T-cell (primary cell): ENCODE measurements at regions not wholly inside any gene's neighbourhood (a gene's known extent, or its start where the extent isn't known, plus 50 kb on each side); places are given as distances from the start of the nearest gene placed in this dataset.
"Not testable (repeated sequence)": the region's sequence is repeated elsewhere in the genome, so short reads cannot be mapped to it uniquely, and the experiment has no call there.

Source experiments
- ATAC-seq, 4 experiments: fragments of 200-7000 bp in 3 of 4; fragments of 150-1000 bp in 1 of 4; cut with Tn5 transposase; replicated peaks in 1 of 4; 1 replicate in 3 of 4; 2 replicates in 1 of 4; pipeline ENCODE4 v1.10.0; 2021; ENCODE audit warnings: moderate library complexity in 3 of 4, mild to moderate bottlenecking in 2 of 4, moderate number of reproducible peaks in 1 of 4
- CTCF ChIA-PET, 2 donors: fragments of 300-600 bp; sonication (Branson Sonifier 250); formaldehyde crosslinking; loops; one replicate each; lab custom pipeline; 2022; ENCODE audit warnings: antibody characterized with exemption in 2 of 2; lab: Charles Lee
- POLR2A ChIA-PET, 2 donors: fragments of 300-600 bp; sonication (Branson Sonifier 250); formaldehyde crosslinking; loops; one replicate each; lab custom pipeline; 2022; ENCODE audit warnings: antibody characterized with exemption in 2 of 2; lab: Charles Lee
- DNase-seq, 35 experiments: peaks; one replicate each; pipeline versions ENCODE4 v3.0.0 to v3.0.0-alpha.2; 2013 to 2023
- H3K27ac ChIP-seq: one replicate; pipeline ENCODE4 v1.5.1; 2013; ENCODE audit warnings: low read length
- H3K27me3 ChIP-seq, 2 experiments: replicated peaks in 1 of 2; 1 replicate in 1 of 2; 2 replicates in 1 of 2; pipeline versions ENCODE4 v1.6.1 to v1.7.0; 2013; ENCODE audit warnings: low read length in 1 of 2, mixed read lengths in 1 of 2; ENCODE audit not compliant: control insufficient read depth in 2 of 2, insufficient read depth in 2 of 2; ENCODE audit errors: extremely low read depth in 1 of 2
- H3K36me3 ChIP-seq, 2 donors: 1 replicate in 1 of 2; 2 replicates in 1 of 2; pipeline versions ENCODE4 v1.6.1 to v1.7.0; 2013; ENCODE audit warnings: low read length in 1 of 2; ENCODE audit not compliant: control insufficient read depth in 2 of 2, insufficient read depth in 1 of 2; ENCODE audit errors: extremely low read depth in 1 of 2
- H3K4me1 ChIP-seq, 2 experiments: 1 replicate in 1 of 2; 2 replicates in 1 of 2; pipeline versions ENCODE4 v1.6.1 to v1.7.0; 2013; ENCODE audit warnings: low read length in 2 of 2, mixed read lengths in 1 of 2; ENCODE audit not compliant: insufficient read depth in 2 of 2, control insufficient read depth in 1 of 2; ENCODE audit errors: extremely low read depth in 1 of 2
- H3K4me3 ChIP-seq, 2 donors: 1 replicate in 1 of 2; 2 replicates in 1 of 2; pipeline versions ENCODE4 v1.5.1 to v1.7.0; 2013; ENCODE audit warnings: mild to moderate bottlenecking in 2 of 2, low read length in 1 of 2, moderate library complexity in 1 of 2; ENCODE audit not compliant: control insufficient read depth in 1 of 2; ENCODE audit errors: extremely low read depth in 1 of 2
- H3K9me3 ChIP-seq: 2 replicates; pipeline ENCODE4 v1.7.0; 2013
- H3K27ac Mint-ChIP-seq, 2 donors: one replicate each; pipeline ENCODE4 v1.8.0; 2020 to 2021; ENCODE audit warnings: mild to moderate bottlenecking in 2 of 2, mixed read lengths in 2 of 2
- H3K27me3 Mint-ChIP-seq, 2 donors: one replicate each; pipeline ENCODE4 v1.8.0; 2021 to 2022; ENCODE audit warnings: mixed read lengths in 2 of 2
- H3K36me3 Mint-ChIP-seq: one replicate; pipeline ENCODE4 v1.8.0; 2021; ENCODE audit warnings: mixed read lengths
- H3K4me1 Mint-ChIP-seq, 3 donors: one replicate each; pipeline ENCODE4 v1.8.0; 2020 to 2022; ENCODE audit warnings: mixed read lengths in 3 of 3, mild to moderate bottlenecking in 1 of 3
- H3K4me3 Mint-ChIP-seq, 3 donors: one replicate each; pipeline ENCODE4 v1.8.0; 2020 to 2022; ENCODE audit warnings: mild to moderate bottlenecking in 3 of 3, mixed read lengths in 3 of 3, moderate library complexity in 3 of 3
- H3K9me3 Mint-ChIP-seq, 3 donors: one replicate each; pipeline ENCODE4 v1.8.0; 2020 to 2022; ENCODE audit warnings: mixed read lengths in 3 of 3
- WGBS: methylation state at CpG from one replicate; pipeline ENCODE4 v1.1.5; 2013; ENCODE audit warnings: missing lambda C conversion rate; ENCODE audit not compliant: insufficient coverage; 5-methylcytosine and 5-hydroxymethylcytosine counted together

GRCh38 chr5:54393007-54393406 lies 62.5 kb upstream of the HSPB3 start:
- DNase-seq, H3K27ac ChIP-seq, H3K27me3 Mint-ChIP-seq, H3K9me3 ChIP-seq, H3K4me1 Mint-ChIP-seq, H3K4me3 ChIP-seq, H3K4me3 Mint-ChIP-seq, H3K27me3 ChIP-seq, H3K36me3 Mint-ChIP-seq, H3K9me3 Mint-ChIP-seq, H3K4me1 ChIP-seq, H3K27ac Mint-ChIP-seq, CTCF ChIA-PET, POLR2A ChIA-PET, ATAC-seq, H3K36me3 ChIP-seq: not testable (repeated sequence)
- no CpG with 5 or more reads among the region's 1 CpG for WGBS

DNA sequence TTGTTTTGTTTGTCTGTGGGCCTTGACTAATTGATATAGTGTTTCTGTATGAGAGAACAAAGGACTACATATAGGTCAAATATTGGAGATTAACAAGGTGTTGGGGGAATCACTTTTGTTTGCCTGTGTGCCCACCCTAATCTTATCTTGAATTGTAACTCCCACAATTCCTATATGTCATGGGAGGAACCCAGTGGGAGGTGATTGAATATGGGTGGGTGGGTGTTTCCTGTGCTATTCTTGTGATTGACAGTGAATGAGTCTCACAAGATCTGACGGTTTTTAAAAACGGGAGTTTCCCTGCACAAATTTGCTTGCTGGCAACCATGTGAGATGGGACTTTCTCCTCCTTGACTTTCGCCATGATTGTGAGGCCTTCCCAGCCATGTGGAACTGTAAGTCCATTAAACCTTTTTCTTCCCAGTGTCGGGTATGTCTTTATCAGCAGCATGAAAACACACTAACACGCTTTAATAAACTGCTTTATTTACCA lies 64.9 kb upstream of the HSPB3 start:
- DNase-seq: no peak
- WGBS: 64% methylated on average over 4 of the region's 5 CpGs
- ChIA-PET CTCF (no interaction called here), POLR2A (interaction anchor here in 1 of 2 donors (0.5 kb wide), 1 partner anchor 1491 kb away, joined by 5 read pairs; no protein-coding TSS in a partner anchor)
- no peaks in the 10 kb centered on the region for H3K27me3 ChIP-seq
- H3K4me3 ChIP-seq: no peak overlapping the region
- H3K4me1 ChIP-seq: no peaks in the 10 kb centered on the region
- no peaks in the 10 kb centered on the region for H3K36me3 ChIP-seq
- H3K9me3 Mint-ChIP-seq: peaks cover 0 to 5% (median 0%) of the 10 kb centered on the region in 3 donors
- no peak overlapping the region for H3K27ac ChIP-seq
- H3K4me3 Mint-ChIP-seq: no peak overlapping the region
- H3K4me1 Mint-ChIP-seq: no peaks in the 10 kb centered on the region
- ATAC-seq: no peak
- H3K27me3 Mint-ChIP-seq: no peaks in the 10 kb centered on the region
- no peaks in the 10 kb centered on the region for H3K9me3 ChIP-seq
- no peak overlapping the region for H3K27ac Mint-ChIP-seq
- H3K36me3 Mint-ChIP-seq: no peaks in the 10 kb centered on the region

GRCh38 chr5:54390015-54390414 lies 65.5 kb upstream of the HSPB3 start:
- no peak overlapping the region for H3K27ac ChIP-seq
- H3K4me3 Mint-ChIP-seq: no peak overlapping the region
- peaks cover 0 to 5% (median 0%) of the 10 kb centered on the region in 3 donors for H3K9me3 Mint-ChIP-seq
- DNase-seq: no peak
- no peak for ATAC-seq
- ChIA-PET CTCF (no interaction called here), POLR2A (interaction anchor here in 1 of 2 donors (0.5 kb wide), 1 partner anchor 1491 kb away, joined by 5 read pairs; no protein-coding TSS in a partner anchor)
- H3K4me3 ChIP-seq: no peak overlapping the region
- no peaks in the 10 kb centered on the region for H3K27me3 Mint-ChIP-seq
- no peaks in the 10 kb centered on the region for H3K4me1 ChIP-seq
- H3K27ac Mint-ChIP-seq: no peak overlapping the region
- H3K9me3 ChIP-seq: no peaks in the 10 kb centered on the region
- H3K36me3 Mint-ChIP-seq: no peaks in the 10 kb centered on the region
- H3K36me3 ChIP-seq: no peaks in the 10 kb centered on the region
- no peaks in the 10 kb centered on the region for H3K4me1 Mint-ChIP-seq
- no peaks in the 10 kb centered on the region for H3K27me3 ChIP-seq

DNA sequence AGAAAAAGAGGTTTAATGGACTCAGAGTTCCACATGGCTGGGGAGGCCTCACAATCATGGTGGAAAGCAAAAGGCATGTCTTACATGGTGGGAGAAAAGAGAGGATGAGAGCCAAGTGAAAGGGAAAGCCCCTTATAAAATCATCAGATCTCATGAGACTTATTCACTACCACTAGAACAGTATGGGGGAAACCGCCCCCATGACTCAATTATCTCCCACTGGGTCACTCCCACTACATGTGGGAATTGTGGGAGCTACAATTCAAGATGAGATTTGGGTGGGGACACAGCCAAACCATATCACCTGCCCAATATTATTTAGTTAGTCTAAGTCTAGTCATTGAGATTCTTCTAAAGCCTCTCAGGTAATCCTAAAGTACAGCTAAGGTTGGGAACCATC lies 66.1 kb upstream of the HSPB3 start:
- H3K27me3 ChIP-seq, H3K36me3 Mint-ChIP-seq, H3K27me3 Mint-ChIP-seq, H3K4me3 ChIP-seq, CTCF ChIA-PET, H3K9me3 ChIP-seq, H3K27ac Mint-ChIP-seq, H3K4me3 Mint-ChIP-seq, POLR2A ChIA-PET, H3K4me1 Mint-ChIP-seq, H3K4me1 ChIP-seq, DNase-seq, H3K9me3 Mint-ChIP-seq, H3K27ac ChIP-seq, ATAC-seq, H3K36me3 ChIP-seq: not testable (repeated sequence)
- no CpG with 5 or more reads among the region's 1 CpG for WGBS

GRCh38 chr5:54388811-54389210 lies 66.7 kb upstream of the HSPB3 start:
- DNase-seq (no peak), ATAC-seq (no peak)
- Mint-ChIP-seq H3K4me3 (no peak overlapping the region), H3K4me1 (no peaks in the 10 kb centered on the region), H3K27me3 (no peaks in the 10 kb centered on the region), H3K27ac (no peak overlapping the region), H3K36me3 (no peaks in the 10 kb centered on the region), H3K9me3 (peaks cover 0 to 3% (median 0%) of the 10 kb centered on the region in 3 donors)
- ChIA-PET CTCF (no interaction called here), POLR2A (no interaction called here)
- H3K36me3 ChIP-seq: no peaks in the 10 kb centered on the region
- H3K4me3 ChIP-seq: no peak overlapping the region
- H3K4me1 ChIP-seq: no peaks in the 10 kb centered on the region
- no peaks in the 10 kb centered on the region for H3K27me3 ChIP-seq
- H3K9me3 ChIP-seq: no peaks in the 10 kb centered on the region
- no CpG with 5 or more reads among the region's 1 CpG for WGBS
- no peak overlapping the region for H3K27ac ChIP-seq

- no peak for ATAC-seq
- Mint-ChIP-seq H3K4me1 (no peaks in the 10 kb centered on the region), H3K4me3 (no peak overlapping the region), H3K36me3 (no peaks in the 10 kb centered on the region), H3K27me3 (no peaks in the 10 kb centered on the region), H3K27ac (no peak overlapping the region), H3K9me3 (no peaks in the 10 kb centered on the region)
- no peak for DNase-seq
- 60% methylated on average over 1 of the region's 5 CpGs for WGBS
- Histone ChIP-seq H3K9me3 (no peaks in the 10 kb centered on the region), H3K4me3 (no peak overlapping the region), H3K36me3 (no peaks in the 10 kb centered on the region), H3K4me1 (no peaks in the 10 kb centered on the region), H3K27me3 (no peaks in the 10 kb centered on the region), H3K27ac (no peak overlapping the region)
- CTCF ChIA-PET: no interaction called here
- POLR2A ChIA-PET: no interaction called here
These were observed 67.1 kb upstream of the HSPB3 start for GRCh38 chr5:54388409-54388808.

DNA sequence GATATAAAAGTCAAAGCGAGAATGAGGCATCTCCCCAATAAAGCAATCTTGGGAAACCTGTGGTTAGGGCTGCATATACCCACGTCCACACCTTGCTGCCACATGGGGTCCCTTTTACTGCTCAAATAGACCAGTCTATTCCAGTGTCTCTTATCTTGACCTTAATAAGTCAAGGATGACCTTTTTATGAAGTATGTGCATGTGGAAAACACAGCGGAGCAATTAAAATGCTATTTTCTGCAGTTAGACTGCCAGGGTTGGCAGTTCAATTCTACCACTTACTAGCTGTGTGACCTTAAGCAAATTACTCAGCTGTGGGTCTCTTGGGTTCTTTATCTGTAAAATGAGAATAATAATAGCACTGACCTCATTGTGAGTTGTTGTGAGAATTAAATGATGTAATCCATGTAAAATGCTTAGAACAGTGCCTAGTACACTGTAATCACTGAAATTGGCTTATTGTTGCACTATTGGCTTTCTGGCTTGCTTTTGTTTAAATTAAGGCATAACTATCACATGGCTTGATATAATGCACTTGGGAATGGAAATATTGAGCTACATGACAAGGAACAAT lies 67.8 kb upstream of the HSPB3 start:
- Histone ChIP-seq H3K4me1 (no peaks in the 10 kb centered on the region), H3K27ac (no peak overlapping the region), H3K4me3 (no peak overlapping the region), H3K9me3 (no peaks in the 10 kb centered on the region), H3K36me3 (no peaks in the 10 kb centered on the region), H3K27me3 (no peaks in the 10 kb centered on the region)
- WGBS: 100% methylated on average over 1 of the region's 3 CpGs
- CTCF ChIA-PET: no interaction called here
- Mint-ChIP-seq H3K27ac (no peak overlapping the region), H3K4me3 (no peak overlapping the region), H3K36me3 (no peaks in the 10 kb centered on the region), H3K4me1 (no peaks in the 10 kb centered on the region), H3K27me3 (no peaks in the 10 kb centered on the region), H3K9me3 (no peaks in the 10 kb centered on the region)
- no peak for ATAC-seq
- no peak for DNase-seq
- POLR2A ChIA-PET: no interaction called here
